C4-2B (cell line): ENCODE measurements at regions not wholly inside any gene's neighbourhood (a gene's known extent, or its start where the extent isn't known, plus 50 kb on each side); places are given as distances from the start of the nearest gene placed in this dataset.

Experiments used
- H3K27ac ChIP-seq: fragments of 450-650 bp; 2 replicates; pipeline ENCODE4 v1.5.1; 2017
- ZFX ChIP-seq: fragments of 450-650 bp; IDR thresholded peaks from 2 replicates; pipeline ENCODE4 v1.6.1; 2017
- TF ChIP-seq, protein P1 (sequence below): fragments of 450-650 bp; conservative IDR thresholded peaks from 2 replicates; pipeline ENCODE4 v1.5.1; 2017; ENCODE audit warnings: mild to moderate bottlenecking

GRCh38 chr11:127496165-127496564 lies 495.6 kb upstream of the KIRREL3 start:
- TF ChIP-seq, protein P1, sequence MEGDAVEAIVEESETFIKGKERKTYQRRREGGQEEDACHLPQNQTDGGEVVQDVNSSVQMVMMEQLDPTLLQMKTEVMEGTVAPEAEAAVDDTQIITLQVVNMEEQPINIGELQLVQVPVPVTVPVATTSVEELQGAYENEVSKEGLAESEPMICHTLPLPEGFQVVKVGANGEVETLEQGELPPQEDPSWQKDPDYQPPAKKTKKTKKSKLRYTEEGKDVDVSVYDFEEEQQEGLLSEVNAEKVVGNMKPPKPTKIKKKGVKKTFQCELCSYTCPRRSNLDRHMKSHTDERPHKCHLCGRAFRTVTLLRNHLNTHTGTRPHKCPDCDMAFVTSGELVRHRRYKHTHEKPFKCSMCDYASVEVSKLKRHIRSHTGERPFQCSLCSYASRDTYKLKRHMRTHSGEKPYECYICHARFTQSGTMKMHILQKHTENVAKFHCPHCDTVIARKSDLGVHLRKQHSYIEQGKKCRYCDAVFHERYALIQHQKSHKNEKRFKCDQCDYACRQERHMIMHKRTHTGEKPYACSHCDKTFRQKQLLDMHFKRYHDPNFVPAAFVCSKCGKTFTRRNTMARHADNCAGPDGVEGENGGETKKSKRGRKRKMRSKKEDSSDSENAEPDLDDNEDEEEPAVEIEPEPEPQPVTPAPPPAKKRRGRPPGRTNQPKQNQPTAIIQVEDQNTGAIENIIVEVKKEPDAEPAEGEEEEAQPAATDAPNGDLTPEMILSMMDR: no peak
- TF ChIP-seq ZFX: no peak
- H3K27ac ChIP-seq: no peak overlapping the region

DNA sequence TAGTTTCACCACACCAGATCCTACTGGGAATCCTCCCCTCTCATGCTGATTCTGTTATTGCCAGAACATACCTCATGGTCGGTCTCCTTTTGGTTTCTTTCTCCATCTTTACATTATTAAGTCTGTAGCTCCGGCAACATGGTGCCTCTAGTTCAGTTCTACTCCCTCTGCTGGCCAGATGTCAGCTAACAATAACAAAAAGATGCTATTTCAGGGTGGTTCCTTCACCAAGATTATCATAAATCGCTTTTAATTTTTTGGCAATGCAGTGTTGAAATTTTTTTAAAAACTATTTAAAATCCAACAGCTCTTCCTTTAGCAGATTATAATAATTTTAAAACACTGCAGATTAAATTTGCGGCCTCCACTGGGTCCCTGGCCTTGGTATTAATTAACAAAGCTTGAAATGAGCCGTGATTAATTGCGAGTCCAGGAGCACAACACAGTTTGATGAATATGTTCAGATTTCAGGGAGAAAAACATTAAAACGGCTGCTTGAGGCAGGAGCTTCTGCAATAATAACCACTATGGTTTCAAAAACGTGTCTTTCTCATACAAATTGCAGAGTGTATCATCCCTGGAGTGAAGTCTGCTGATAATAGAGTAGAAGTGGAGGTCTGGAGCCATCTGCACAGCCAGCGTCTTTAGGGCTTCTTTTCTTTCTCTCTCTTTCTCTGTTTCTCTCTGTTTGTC lies 492.9 kb upstream of the KIRREL3 start:
- TF ChIP-seq ZFX: no peak
- TF ChIP-seq, protein P1: peak; percentile 65
- no peak overlapping the region for H3K27ac ChIP-seq

DNA sequence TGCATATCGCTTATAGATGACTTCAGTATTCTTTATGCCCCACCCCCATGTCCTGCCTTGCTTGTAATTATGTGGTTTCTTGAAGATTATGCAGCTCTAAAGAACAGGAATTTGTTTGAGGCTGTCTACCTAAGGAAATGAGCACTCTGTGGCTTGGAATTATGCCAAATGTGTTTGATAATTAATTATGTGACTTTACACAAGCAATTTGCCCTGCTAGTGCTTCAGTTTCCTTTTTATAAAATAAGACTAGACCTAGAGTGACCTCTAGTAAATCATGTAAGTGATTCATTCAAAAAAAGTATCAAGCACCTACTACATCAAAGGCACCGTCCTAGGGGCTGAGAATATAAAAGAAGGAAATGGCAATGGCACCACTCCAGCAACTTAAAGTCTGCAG lies 491.5 kb upstream of the KIRREL3 start:
- TF ChIP-seq, protein P1: no peak
- TF ChIP-seq ZFX: no peak

DNA sequence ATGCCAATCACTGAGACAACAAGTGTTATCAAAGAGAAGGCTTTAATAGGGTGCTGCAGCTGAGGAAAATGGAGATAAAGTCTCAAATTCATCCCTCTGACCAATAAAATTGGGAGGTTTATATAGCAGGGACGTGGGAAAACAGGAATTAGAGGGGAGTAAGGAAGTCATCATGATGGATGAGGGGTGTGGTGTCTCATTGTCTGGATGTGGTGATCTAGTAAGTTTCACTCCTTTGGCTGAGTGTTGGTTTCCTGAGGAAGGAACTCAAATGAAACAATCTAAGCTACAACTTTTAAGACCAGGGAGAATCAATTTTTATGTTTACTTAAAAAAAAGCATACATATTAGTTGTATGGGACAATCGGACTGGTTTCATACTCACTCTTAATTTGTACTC lies 491.0 kb upstream of the KIRREL3 start:
- TF ChIP-seq, protein P1: no peak
- no peak for TF ChIP-seq ZFX

More for the DNA sequence above, 491.5 kb upstream of the KIRREL3 start:
- no peak overlapping the region for H3K27ac ChIP-seq

GRCh38 chr11:127490896-127491295 lies 490.3 kb upstream of the KIRREL3 start:
- TF ChIP-seq, protein P1: no peak
- no peak for TF ChIP-seq ZFX
- H3K27ac ChIP-seq: no peak overlapping the region

More for the DNA sequence above, 491.0 kb upstream of the KIRREL3 start:
- H3K27ac ChIP-seq: no peak overlapping the region

GRCh38 chr11:127485541-127485940 lies 485.0 kb upstream of the KIRREL3 start:
- no peak overlapping the region for H3K27ac ChIP-seq
- TF ChIP-seq, protein P1: no peak
- no peak for TF ChIP-seq ZFX

GRCh38 chr11:127481391-127481790 lies 480.8 kb upstream of the KIRREL3 start:
- TF ChIP-seq, protein P1: no peak
- TF ChIP-seq ZFX: no peak
- no peak overlapping the region for H3K27ac ChIP-seq
